ENCODE measurements at regions not wholly inside any gene's neighbourhood (a gene's known extent, or its start where the extent isn't known, plus 50 kb on each side); places are given as distances from the start of the nearest gene placed in this dataset.

DNA sequence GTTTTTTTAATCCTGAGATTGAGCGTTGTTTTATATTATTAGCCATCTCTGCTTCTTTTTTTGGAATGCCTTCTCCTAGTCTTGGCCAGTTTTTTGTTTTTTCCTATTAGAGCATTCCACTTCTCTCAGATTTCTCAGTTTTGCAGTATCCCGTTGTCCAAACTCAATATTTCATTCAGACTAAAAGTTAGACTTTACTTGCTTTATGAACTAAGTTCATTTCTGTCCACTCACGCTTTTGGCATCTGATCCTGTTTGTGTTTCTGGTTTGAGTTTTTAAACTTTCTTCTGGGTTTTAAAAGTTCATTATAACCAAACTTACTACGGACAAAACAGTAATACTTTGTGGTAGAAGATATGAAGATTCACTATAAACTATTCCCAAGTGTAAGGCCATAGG lies 288.3 kb upstream of the MPDZ start:
- Histone ChIP-seq H3K9me3 (ENCODE audit: control insufficient read depth, low read depth, low read length) (no peaks in the 10 kb centered on the region), H3K4me3 (ENCODE audit: control insufficient read depth in 2 of 3, extremely low read depth in 1 of 3, insufficient read depth in 2 of 3, low read depth in 1 of 3, low read length in 3 of 3) (no peak overlapping the region), H3K9ac (ENCODE audit: control insufficient read depth, extremely low read depth, insufficient read depth, low read length) (no peak overlapping the region), H3K27ac (ENCODE audit: control insufficient read depth, insufficient read depth, low read length) (no peak overlapping the region), H4K20me1 (ENCODE audit: control insufficient read depth, extremely low read depth, insufficient read depth, low read length) (no peaks in the 10 kb centered on the region), H3K27me3 (ENCODE audit: control insufficient read depth, extremely low read depth, insufficient read depth, low read length) (no peaks in the 10 kb centered on the region), H3K9me1 (ENCODE audit: control insufficient read depth, extremely low read depth, insufficient read depth, low read length) (no peaks in the 10 kb centered on the region), H3K4me1 (ENCODE audit: control insufficient read depth, extremely low read depth, insufficient read depth, low read length) (no peaks in the 10 kb centered on the region), H3K4me2 (ENCODE audit: control insufficient read depth, extremely low read depth, insufficient read depth, low read depth, low read length) (no peak overlapping the region), H3K36me3 (ENCODE audit: control insufficient read depth in 2 of 2, extremely low read depth in 1 of 2, insufficient read depth in 2 of 2, low read length in 2 of 2) (no peaks in the 10 kb centered on the region), H2AFZ (ENCODE audit: control insufficient read depth, low read length) (no peak overlapping the region), H3K79me2 (ENCODE audit: control insufficient read depth, insufficient read depth, low read length) (no peaks in the 10 kb centered on the region)
- dilution Hi-C loops (cut with MboI; ENCODE audit: extremely low pct_ligation_motif_present, low sequenced_read_pairs), result no loop called here
- TF ChIP-seq EZH2 (IDR thresholded peaks at IDR 0.05; ENCODE audit: low read length) (no peak), CTCF (optimal IDR thresholded peaks at IDR 0.05 in 1 of 3, IDR thresholded peaks at IDR 0.05 in 1 of 3, conservative IDR thresholded peaks at IDR 0.05 in 1 of 3; ENCODE audit: extremely low read depth in 1 of 3, insufficient read depth in 2 of 3, low read length in 3 of 3) (no peak)
- FAIRE-seq (no peak), DNase-seq (ENCODE audit: low read depth, low spot score) (no peak)

DNA sequence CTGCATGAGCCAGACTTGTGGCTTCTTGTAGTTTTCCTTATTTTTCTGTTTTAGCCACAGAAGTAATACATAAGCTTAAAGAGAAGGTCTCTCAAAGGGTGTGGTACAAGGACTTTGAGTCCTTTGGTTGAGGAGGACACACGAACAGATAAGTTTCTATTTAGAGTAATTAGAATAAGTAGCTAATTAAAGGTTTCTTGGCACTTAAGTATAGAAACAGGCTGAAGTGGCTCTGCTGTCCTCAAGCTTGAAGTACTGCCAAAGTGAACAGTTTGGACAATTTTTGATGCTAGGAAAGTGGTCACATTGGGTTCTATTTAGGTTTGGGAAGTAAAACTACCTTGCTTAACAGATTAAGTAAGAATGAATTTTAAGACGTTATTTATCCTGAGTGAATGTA lies 278.3 kb upstream of the MPDZ start:
- Histone ChIP-seq H4K20me1 (ENCODE audit: control insufficient read depth, extremely low read depth, insufficient read depth, low read length) (no peaks in the 10 kb centered on the region), H3K36me3 (ENCODE audit: control insufficient read depth in 2 of 2, extremely low read depth in 1 of 2, insufficient read depth in 2 of 2, low read length in 2 of 2) (no peaks in the 10 kb centered on the region), H3K9me1 (ENCODE audit: control insufficient read depth, extremely low read depth, insufficient read depth, low read length) (no peaks in the 10 kb centered on the region), H3K27me3 (ENCODE audit: control insufficient read depth, extremely low read depth, insufficient read depth, low read length) (no peaks in the 10 kb centered on the region), H3K79me2 (ENCODE audit: control insufficient read depth, insufficient read depth, low read length) (no peaks in the 10 kb centered on the region), H3K27ac (ENCODE audit: control insufficient read depth, insufficient read depth, low read length) (no peak overlapping the region), H3K9me3 (ENCODE audit: control insufficient read depth, low read depth, low read length) (no peaks in the 10 kb centered on the region), H3K4me2 (ENCODE audit: control insufficient read depth, extremely low read depth, insufficient read depth, low read depth, low read length) (no peak overlapping the region), H3K4me1 (ENCODE audit: control insufficient read depth, extremely low read depth, insufficient read depth, low read length) (no peaks in the 10 kb centered on the region), H3K9ac (ENCODE audit: control insufficient read depth, extremely low read depth, insufficient read depth, low read length) (no peak overlapping the region), H2AFZ (ENCODE audit: control insufficient read depth, low read length) (no peak overlapping the region), H3K4me3 (ENCODE audit: control insufficient read depth in 2 of 3, extremely low read depth in 1 of 3, insufficient read depth in 2 of 3, low read depth in 1 of 3, low read length in 3 of 3) (no peak overlapping the region)
- no peak for DNase-seq (ENCODE audit: low read depth, low spot score)
- TF ChIP-seq CTCF (optimal IDR thresholded peaks at IDR 0.05 in 1 of 3, IDR thresholded peaks at IDR 0.05 in 1 of 3, conservative IDR thresholded peaks at IDR 0.05 in 1 of 3; ENCODE audit: extremely low read depth in 1 of 3, insufficient read depth in 2 of 3, low read length in 3 of 3), result no peak
- TF ChIP-seq EZH2 (IDR thresholded peaks at IDR 0.05; ENCODE audit: low read length), result no peak
- FAIRE-seq, result no peak
- dilution Hi-C loops (cut with MboI; ENCODE audit: extremely low pct_ligation_motif_present, low sequenced_read_pairs), result no loop called here

Measured in keratinocyte (primary cell).